Activated CD4-positive, alpha-beta T cell treated with anti-CD3 and anti-CD28 coated beads for 36 hours (primary cell): ENCODE measurements at regions not wholly inside any gene's neighbourhood (a gene's known extent, or its start where the extent isn't known, plus 50 kb on each side); places are given as distances from the start of the nearest gene placed in this dataset.
"Not testable (repeated sequence)": the region's sequence is repeated elsewhere in the genome, so short reads cannot be mapped to it uniquely, and the experiment has no call there.

Source experiments
- ATAC-seq: fragments of 200-7000 bp; cut with Tn5 transposase; one replicate; pipeline ENCODE4 v1.10.0; 2021; ENCODE audit warnings: mild to moderate bottlenecking, moderate library complexity
- CTCF ChIA-PET: fragments of 350-600 bp; sonication (Branson Sonifier 250); formaldehyde crosslinking; loops from one replicate; lab custom pipeline; 2021; ENCODE audit warnings: antibody characterized with exemption; lab: Charles Lee
- POLR2A ChIA-PET: fragments of 350-600 bp; sonication (Branson Sonifier 250); formaldehyde crosslinking; loops from one replicate; lab custom pipeline; 2021; ENCODE audit warnings: antibody characterized with exemption, inconsistent platforms; lab: Charles Lee
- DNase-seq: peaks from one replicate; pipeline ENCODE4 v3.0.0-alpha.2; 2020
- H3K27ac Mint-ChIP-seq: one replicate; pipeline ENCODE4 v1.8.0; 2021; ENCODE audit warnings: mixed read lengths
- H3K27me3 Mint-ChIP-seq: one replicate; pipeline ENCODE4 v1.8.0; 2021; ENCODE audit warnings: mixed read lengths
- H3K36me3 Mint-ChIP-seq: one replicate; pipeline ENCODE4 v1.8.0; 2021; ENCODE audit warnings: low read depth, mixed read lengths
- H3K4me1 Mint-ChIP-seq: one replicate; pipeline ENCODE4 v1.8.0; 2021; ENCODE audit warnings: mixed read lengths
- H3K4me3 Mint-ChIP-seq: one replicate; pipeline ENCODE4 v1.8.0; 2021; ENCODE audit warnings: mild to moderate bottlenecking, moderate library complexity, mixed read lengths
- H3K9me3 Mint-ChIP-seq: one replicate; pipeline ENCODE4 v1.8.0; 2021; ENCODE audit warnings: low read depth, mixed read lengths
- intact Hi-C, 2 experiments: fragments of 100-400 bp; cut with DNase I in 1 of 2; cut with micrococcal nuclease in 1 of 2; formaldehyde crosslinking; loops; one replicate each; pipeline versions ENCODE4 v1.14.2 to v1.15.1; 2022 to 2024; cut with DNase I, micrococcal nuclease

GRCh38 chr7:82675396-82675795, 231.8 kb upstream of the CACNA2D1 start:
- ChIA-PET POLR2A (no interaction called here), CTCF (interaction anchor here (0.6 kb wide), 1 partner anchor 253 kb away, joined by 3 read pairs; no protein-coding TSS in a partner anchor)
- H3K9me3 Mint-ChIP-seq = peaks cover 4% of the 10 kb centered on the region
- peaks cover 15% of the 10 kb centered on the region for H3K4me1 Mint-ChIP-seq
- DNase-seq (no peak), ATAC-seq (no peak)
- intact Hi-C loops = no loop called here
- H3K4me3 Mint-ChIP-seq = no peak overlapping the region
- H3K27me3 Mint-ChIP-seq = no peaks in the 10 kb centered on the region
- H3K27ac Mint-ChIP-seq = no peak overlapping the region
- H3K36me3 Mint-ChIP-seq = no peaks in the 10 kb centered on the region

GRCh38 chr7:82674268-82674667, 230.7 kb upstream of the CACNA2D1 start:
- POLR2A ChIA-PET = no interaction called here
- ATAC-seq (no peak), DNase-seq (no peak)
- Mint-ChIP-seq H3K36me3 (no peaks in the 10 kb centered on the region), H3K9me3 (peaks cover 6% of the 10 kb centered on the region), H3K27me3 (no peaks in the 10 kb centered on the region), H3K4me1 (peaks cover 15% of the 10 kb centered on the region), H3K27ac (no peak overlapping the region), H3K4me3 (no peak overlapping the region)
- intact Hi-C loops = no loop called here
- CTCF ChIA-PET = interaction anchor here (0.7 kb wide), 1 partner anchor 49 kb away, joined by 4 read pairs; no protein-coding TSS in a partner anchor

GRCh38 chr7:82672078-82672477, 228.5 kb upstream of the CACNA2D1 start:
- intact Hi-C loops = no loop called here
- DNase-seq (no peak), ATAC-seq (no peak)
- Mint-ChIP-seq H3K4me1 (peaks cover 4% of the 10 kb centered on the region), H3K9me3 (peaks cover 6% of the 10 kb centered on the region), H3K27ac (no peak overlapping the region), H3K4me3 (no peak overlapping the region), H3K36me3 (no peaks in the 10 kb centered on the region), H3K27me3 (no peaks in the 10 kb centered on the region)
- POLR2A ChIA-PET = no interaction called here
- CTCF ChIA-PET = no interaction called here

- CTCF ChIA-PET = interaction anchor here (0.8 kb wide), 1 partner anchor 9 kb away, joined by 3 read pairs; no protein-coding TSS in a partner anchor
- Mint-ChIP-seq H3K9me3 (peaks cover 2% of the 10 kb centered on the region), H3K27me3 (no peaks in the 10 kb centered on the region), H3K4me1 (no peaks in the 10 kb centered on the region), H3K27ac (no peak overlapping the region), H3K36me3 (no peaks in the 10 kb centered on the region), H3K4me3 (no peak overlapping the region)
- POLR2A ChIA-PET = no interaction called here
- intact Hi-C loops = no loop called here
- no peak for ATAC-seq
- DNase-seq = no peak
Measured at GRCh38 chr7:82669141-82669540, 225.6 kb upstream of the CACNA2D1 start.

GRCh38 chr7:82668676-82669075, 225.1 kb upstream of the CACNA2D1 start:
- H3K27ac Mint-ChIP-seq = no peak overlapping the region
- ATAC-seq = no peak
- intact Hi-C loops = no loop called here
- H3K27me3 Mint-ChIP-seq = no peaks in the 10 kb centered on the region
- CTCF ChIA-PET = interaction anchor here (0.8 kb wide), 1 partner anchor 9 kb away, joined by 3 read pairs; no protein-coding TSS in a partner anchor
- POLR2A ChIA-PET = no interaction called here
- DNase-seq = no peak
- H3K4me1 Mint-ChIP-seq = no peaks in the 10 kb centered on the region
- peaks cover 2% of the 10 kb centered on the region for H3K9me3 Mint-ChIP-seq
- no peak overlapping the region for H3K4me3 Mint-ChIP-seq
- H3K36me3 Mint-ChIP-seq = no peaks in the 10 kb centered on the region

GRCh38 chr7:82665966-82666507, 222.5 kb upstream of the CACNA2D1 start:
- H3K9me3 Mint-ChIP-seq = peaks cover 2% of the 10 kb centered on the region
- no peak overlapping the region for H3K27ac Mint-ChIP-seq
- no peaks in the 10 kb centered on the region for H3K27me3 Mint-ChIP-seq
- no peak for ATAC-seq
- no peaks in the 10 kb centered on the region for H3K36me3 Mint-ChIP-seq
- intact Hi-C loops = no loop called here
- CTCF ChIA-PET = no interaction called here
- POLR2A ChIA-PET = no interaction called here
- no peak for DNase-seq
- no peak overlapping the region for H3K4me3 Mint-ChIP-seq
- H3K4me1 Mint-ChIP-seq = no peaks in the 10 kb centered on the region

GRCh38 chr7:82655965-82656364, 212.4 kb upstream of the CACNA2D1 start:
- H3K4me3 Mint-ChIP-seq = no peak overlapping the region
- no peaks in the 10 kb centered on the region for H3K4me1 Mint-ChIP-seq
- H3K36me3 Mint-ChIP-seq = no peaks in the 10 kb centered on the region
- DNase-seq = no peak
- peaks cover 19% of the 10 kb centered on the region for H3K9me3 Mint-ChIP-seq
- CTCF ChIA-PET = no interaction called here
- intact Hi-C loops = no loop called here
- no peak for ATAC-seq
- POLR2A ChIA-PET = no interaction called here
- no peak overlapping the region for H3K27ac Mint-ChIP-seq
- H3K27me3 Mint-ChIP-seq = no peaks in the 10 kb centered on the region

- H3K27ac Mint-ChIP-seq, DNase-seq, H3K4me3 Mint-ChIP-seq, H3K36me3 Mint-ChIP-seq, ATAC-seq, POLR2A ChIA-PET, H3K9me3 Mint-ChIP-seq, H3K27me3 Mint-ChIP-seq, intact Hi-C loops, CTCF ChIA-PET, H3K4me1 Mint-ChIP-seq: not testable (repeated sequence)
Measured at GRCh38 chr7:82650095-82650494, 206.5 kb upstream of the CACNA2D1 start.

GRCh38 chr7:82633592-82633991, 190.0 kb upstream of the CACNA2D1 start:
- intact Hi-C loops = no loop called here
- DNase-seq (no peak), ATAC-seq (no peak)
- Mint-ChIP-seq H3K4me1 (no peaks in the 10 kb centered on the region), H3K27ac (no peak overlapping the region), H3K36me3 (no peaks in the 10 kb centered on the region), H3K27me3 (no peaks in the 10 kb centered on the region), H3K4me3 (no peak overlapping the region), H3K9me3 (no peaks in the 10 kb centered on the region)
- ChIA-PET POLR2A (interaction anchor here (0.6 kb wide), 1 partner anchor 82 kb away, joined by 3 read pairs; no protein-coding TSS in a partner anchor), CTCF (no interaction called here)

- Mint-ChIP-seq H3K27ac (no peak overlapping the region), H3K4me1 (no peaks in the 10 kb centered on the region), H3K36me3 (no peaks in the 10 kb centered on the region), H3K9me3 (no peaks in the 10 kb centered on the region), H3K27me3 (no peaks in the 10 kb centered on the region), H3K4me3 (no peak overlapping the region)
- ATAC-seq (no peak), DNase-seq (no peak)
- POLR2A ChIA-PET = no interaction called here
- CTCF ChIA-PET = no interaction called here
- intact Hi-C loops = no loop called here
Measured at GRCh38 chr7:82631998-82632397, 188.4 kb upstream of the CACNA2D1 start.

- H3K27ac Mint-ChIP-seq = no peak overlapping the region
- intact Hi-C loops = no loop called here
- no peaks in the 10 kb centered on the region for H3K9me3 Mint-ChIP-seq
- H3K27me3 Mint-ChIP-seq = no peaks in the 10 kb centered on the region
- ChIA-PET CTCF (no interaction called here), POLR2A (no interaction called here)
- DNase-seq (no peak), ATAC-seq (no peak)
- H3K4me1 Mint-ChIP-seq = no peaks in the 10 kb centered on the region
- H3K36me3 Mint-ChIP-seq = no peaks in the 10 kb centered on the region
- H3K4me3 Mint-ChIP-seq = no peak overlapping the region
Measured at GRCh38 chr7:82629583-82629982, 186.0 kb upstream of the CACNA2D1 start.

- POLR2A ChIA-PET = no interaction called here
- no peak overlapping the region for H3K4me3 Mint-ChIP-seq
- H3K27ac Mint-ChIP-seq = no peak overlapping the region
- peaks cover 4% of the 10 kb centered on the region for H3K9me3 Mint-ChIP-seq
- no peaks in the 10 kb centered on the region for H3K4me1 Mint-ChIP-seq
- DNase-seq (no peak), ATAC-seq (no peak)
- CTCF ChIA-PET = no interaction called here
- intact Hi-C loops = no loop called here
- no peaks in the 10 kb centered on the region for H3K27me3 Mint-ChIP-seq
- no peaks in the 10 kb centered on the region for H3K36me3 Mint-ChIP-seq
Measured at GRCh38 chr7:82625377-82625776, 181.8 kb upstream of the CACNA2D1 start.
